ENCODE measurements at regions not wholly inside any gene's neighbourhood (a gene's known extent, or its start where the extent isn't known, plus 50 kb on each side); places are given as distances from the start of the nearest gene placed in this dataset.

- no peak for DNase-seq
Measured at GRCh38 chr11:70860888-70861287, 391.5 kb downstream of the SHANK2 start.

GRCh38 chr11:70861559-70861958 is 390.8 kb downstream of the SHANK2 start:
- DNase-seq = no peak

GRCh38 chr11:70862093-70862492 is 390.3 kb downstream of the SHANK2 start:
- no peak for DNase-seq

GRCh38 chr11:70863186-70863585 is 389.2 kb downstream of the SHANK2 start:
- no peak for DNase-seq

GRCh38 chr11:70863993-70864392 is 388.4 kb downstream of the SHANK2 start:
- DNase-seq = no peak

GRCh38 chr11:70865356-70865755 is 387.0 kb downstream of the SHANK2 start:
- no peak for DNase-seq

- DNase-seq = no peak
Measured at GRCh38 chr11:70866834-70867233, 385.5 kb downstream of the SHANK2 start.

- no peak for DNase-seq
Measured at GRCh38 chr11:70867281-70868047, 384.9 kb downstream of the SHANK2 start.

GRCh38 chr11:70868341-70868885 is 384.0 kb downstream of the SHANK2 start:
- no peak for DNase-seq

- no peak for DNase-seq
Measured at GRCh38 chr11:70869054-70869453, 383.3 kb downstream of the SHANK2 start.

- DNase-seq = no peak
Measured at GRCh38 chr11:70871881-70872280, 380.5 kb downstream of the SHANK2 start.

GRCh38 chr11:70872299-70872698 is 380.1 kb downstream of the SHANK2 start:
- no peak for DNase-seq

- DNase-seq = no peak
Measured at GRCh38 chr11:70872955-70873735, 379.2 kb downstream of the SHANK2 start.

- DNase-seq = no peak
Measured at GRCh38 chr11:70873736-70874412, 378.5 kb downstream of the SHANK2 start.

GRCh38 chr11:70876685-70877084 is 375.7 kb downstream of the SHANK2 start:
- DNase-seq = no peak

- DNase-seq = no peak
Measured at GRCh38 chr11:70877151-70877550, 375.2 kb downstream of the SHANK2 start.

- no peak for DNase-seq
Measured at GRCh38 chr11:70878366-70878765, 374.0 kb downstream of the SHANK2 start.

GRCh38 chr11:70879601-70880285 is 372.6 kb downstream of the SHANK2 start:
- no peak for DNase-seq

GRCh38 chr11:70880416-70880815 is 372.0 kb downstream of the SHANK2 start:
- no peak for DNase-seq

- no peak for DNase-seq
Measured at GRCh38 chr11:70881948-70882715, 370.2 kb downstream of the SHANK2 start.

GRCh38 chr11:70882716-70883085 is 369.7 kb downstream of the SHANK2 start:
- no peak for DNase-seq

- DNase-seq = no peak
Measured at GRCh38 chr11:70883323-70883940, 368.9 kb downstream of the SHANK2 start.

Measured in SHP77 (cell line).